ENCODE measurements at regions not wholly inside any gene's neighbourhood (a gene's known extent, or its start where the extent isn't known, plus 50 kb on each side); places are given as distances from the start of the nearest gene placed in this dataset.
"Not testable (repeated sequence)": the region's sequence is repeated elsewhere in the genome, so short reads cannot be mapped to it uniquely, and the experiment has no call there.

DNA sequence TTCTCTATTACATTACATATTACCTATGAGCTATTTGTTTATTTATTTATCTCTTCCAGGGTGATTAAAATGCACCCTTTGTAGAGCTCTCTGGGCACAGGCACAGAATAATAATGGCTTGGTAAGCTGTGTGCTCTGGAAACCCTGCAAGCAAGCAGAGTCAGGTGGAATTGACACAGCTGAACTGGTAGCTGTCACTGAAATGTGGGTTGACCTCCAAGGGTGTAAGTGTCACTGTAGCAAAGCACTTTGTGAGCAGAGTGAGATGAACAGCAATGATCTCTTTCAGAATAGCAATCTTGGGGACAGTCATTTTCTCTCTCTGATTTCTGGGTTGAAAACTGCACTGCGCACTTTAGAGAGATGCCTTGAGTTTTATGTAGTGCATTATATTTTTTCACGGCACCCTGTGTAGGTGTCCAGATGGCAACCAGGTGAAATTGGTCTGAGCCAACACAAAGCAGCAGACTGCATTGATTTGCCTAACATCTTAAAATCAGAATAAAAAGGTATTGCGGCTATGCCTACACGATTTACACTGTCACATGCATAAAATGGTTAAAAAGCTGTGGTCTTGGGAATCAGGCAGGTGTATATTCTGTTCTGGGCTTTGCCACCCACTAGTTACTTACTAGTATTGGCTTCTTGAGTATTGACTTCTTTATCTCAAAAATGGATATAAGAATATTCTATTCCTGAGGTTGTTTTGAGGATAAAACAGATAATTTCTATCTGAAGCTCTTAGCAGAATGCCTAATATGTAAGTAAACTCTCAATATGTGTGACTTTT lies 450.3 kb downstream of the RAPGEF2 start:
- DNase-seq: no peak

DNA sequence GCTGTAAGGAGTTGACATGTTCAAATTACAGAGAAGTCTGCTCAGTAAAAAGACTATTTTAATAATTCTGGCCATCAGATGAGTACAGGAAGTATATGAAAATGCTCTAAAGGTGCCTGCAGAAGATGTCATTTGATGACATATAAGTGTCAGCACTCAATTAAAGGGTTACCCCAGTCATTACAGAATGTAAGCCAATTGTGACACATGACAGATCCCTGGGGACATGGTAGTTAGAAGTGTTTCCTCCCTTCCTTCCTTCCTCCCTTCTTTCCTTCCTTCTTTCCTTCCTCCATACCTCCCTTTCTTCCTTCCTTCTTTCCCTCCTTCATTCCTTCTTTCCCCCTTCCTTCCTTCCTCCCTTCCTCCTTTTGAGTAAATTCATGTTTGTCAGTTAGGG lies 453.0 kb downstream of the RAPGEF2 start:
- DNase-seq: no peak

DNA sequence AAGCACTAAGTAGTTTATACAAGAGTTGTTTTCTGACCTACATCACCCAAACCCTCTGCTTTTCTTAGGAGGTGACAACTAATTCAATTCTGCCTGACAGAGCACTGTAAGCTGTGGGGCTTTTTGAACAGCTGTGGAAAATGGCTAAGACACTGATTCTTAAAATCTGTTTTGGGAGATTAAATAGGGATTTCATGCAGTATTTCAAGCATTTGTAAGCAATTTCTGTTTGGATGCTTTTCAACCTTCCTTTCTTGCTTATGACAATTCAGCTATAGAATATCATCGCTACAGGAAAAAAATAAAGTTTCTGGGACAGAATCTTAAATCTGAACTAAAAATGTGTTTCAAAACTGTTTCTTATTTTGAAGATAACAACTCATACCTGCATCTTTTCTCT lies 459.5 kb downstream of the RAPGEF2 start:
- no peak for DNase-seq

DNA sequence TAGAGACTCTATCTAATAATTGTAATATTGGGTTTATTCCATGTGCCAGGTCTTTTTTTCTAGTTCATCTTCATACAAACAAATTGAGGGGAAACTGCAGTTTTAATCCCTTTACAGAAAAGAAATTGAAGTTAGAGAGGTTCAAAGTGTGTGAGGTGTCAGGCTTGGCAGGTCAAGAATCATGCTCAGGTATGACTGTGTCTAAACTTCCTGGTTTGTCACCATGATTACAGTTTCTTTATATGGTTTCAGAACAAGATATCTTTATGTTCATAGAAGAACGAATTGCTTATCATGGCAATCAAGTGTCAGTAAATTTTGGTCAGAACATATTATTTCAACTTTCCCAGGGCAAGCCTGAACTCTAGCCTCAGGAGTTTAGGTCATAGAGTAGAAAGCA lies 460.4 kb downstream of the RAPGEF2 start:
- DNase-seq: no peak

DNA sequence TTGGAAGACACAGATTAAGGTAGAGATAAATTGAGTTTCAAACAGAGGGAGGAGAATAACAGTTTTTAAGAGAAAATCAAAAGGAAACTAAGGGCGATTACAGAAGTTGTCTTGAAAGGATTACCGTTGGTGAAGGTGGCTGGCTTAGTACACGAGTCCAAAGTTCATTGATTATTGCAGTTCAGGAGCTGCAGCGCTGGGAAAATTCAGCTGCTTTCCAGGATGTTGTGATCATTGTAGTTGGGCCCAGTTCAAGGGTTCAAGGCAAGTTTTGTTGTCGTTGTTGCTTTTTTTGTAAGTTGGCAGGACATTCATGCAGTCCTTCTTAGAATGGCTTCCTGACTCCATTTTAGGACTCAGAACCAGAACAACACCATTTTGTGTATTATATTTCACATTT lies 461.7 kb downstream of the RAPGEF2 start:
- DNase-seq: no peak

DNA sequence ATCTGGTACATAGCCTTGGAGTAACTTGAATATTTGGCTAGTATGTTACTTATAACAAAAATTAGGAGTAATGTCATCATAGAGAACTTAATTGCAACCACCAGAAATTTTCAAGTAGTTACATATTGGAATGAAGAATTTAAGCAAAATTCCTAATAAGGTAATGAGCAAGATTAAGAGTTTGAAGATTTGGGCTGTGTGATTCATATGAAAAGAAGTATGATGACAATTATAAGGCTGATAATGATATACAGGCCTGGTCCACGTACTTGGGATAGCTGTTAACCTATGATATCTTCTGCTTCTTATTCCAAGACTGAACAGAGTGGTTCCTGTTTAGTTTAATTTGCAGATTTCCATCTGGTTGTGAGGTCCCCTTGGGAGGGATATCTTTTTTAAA lies 463.9 kb downstream of the RAPGEF2 start:
- DNase-seq: no peak

DNA sequence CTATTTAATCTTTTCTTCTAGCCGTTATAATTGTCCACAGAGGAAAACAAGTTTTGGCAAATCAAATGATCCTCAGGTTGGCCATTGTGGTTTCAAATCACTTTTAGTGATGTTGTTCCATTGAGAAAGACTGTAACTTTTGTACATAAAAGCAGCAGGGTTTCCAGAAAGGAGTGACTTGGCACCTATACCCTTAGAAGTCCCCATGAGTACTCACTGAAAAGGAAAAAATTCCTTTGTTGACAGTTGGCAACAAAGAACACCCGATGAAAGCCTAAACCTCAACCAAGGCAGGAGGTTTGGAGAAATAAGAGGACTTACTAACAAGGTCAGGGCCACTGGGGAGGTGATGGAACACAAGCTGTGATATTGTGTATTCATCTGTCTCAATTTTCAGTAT lies 474.4 kb downstream of the RAPGEF2 start:
- no peak for DNase-seq

DNA sequence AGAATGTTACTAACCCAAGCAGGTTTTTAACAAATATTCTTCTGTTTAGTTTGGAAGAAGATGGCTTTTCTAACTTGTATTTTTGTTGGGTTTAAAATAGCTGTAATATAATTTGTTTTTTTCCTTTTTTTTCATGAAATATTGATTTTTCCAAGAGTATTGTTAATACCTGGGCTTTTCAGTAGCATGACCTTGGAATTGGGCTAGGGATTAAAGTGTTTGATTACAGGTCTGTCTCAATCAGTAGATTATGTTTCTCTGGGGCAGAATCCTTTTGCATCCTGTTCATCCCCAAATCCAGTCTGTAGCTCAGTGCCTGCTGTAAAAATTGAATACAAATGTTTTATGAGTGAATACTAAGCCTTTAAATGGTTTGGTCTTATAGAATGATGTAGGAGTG lies 479.8 kb downstream of the RAPGEF2 start:
- no peak for DNase-seq

DNA sequence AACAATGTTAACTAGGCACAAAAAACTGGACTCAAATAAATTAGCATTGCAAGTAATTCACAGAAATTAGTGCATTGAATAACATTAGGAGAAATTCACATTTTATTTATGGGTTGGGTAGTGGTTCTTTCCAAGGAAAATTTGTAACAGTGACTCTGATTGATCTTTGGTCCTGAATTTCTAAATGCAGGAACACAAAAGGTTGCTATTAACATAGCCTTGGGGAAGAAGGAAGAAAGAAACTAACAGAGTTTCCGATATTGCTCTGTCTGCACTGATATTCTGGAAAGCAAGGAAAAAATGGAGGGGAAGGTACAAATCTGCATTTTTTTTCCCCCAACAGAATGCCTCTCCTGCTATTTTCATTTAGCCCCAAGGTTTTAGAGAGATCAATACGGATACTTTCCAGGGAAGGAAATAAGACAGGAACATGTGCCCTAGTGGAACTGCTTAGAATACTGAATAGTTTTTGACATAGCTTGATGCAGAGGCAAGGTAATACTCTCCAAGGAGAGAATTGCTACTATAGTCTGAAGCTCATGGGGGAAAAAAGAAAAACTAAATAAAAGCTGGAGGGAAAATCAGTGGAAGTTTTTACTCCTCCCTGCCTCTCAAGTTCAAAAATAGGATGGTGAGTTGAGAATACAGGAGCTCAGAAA lies 490.1 kb downstream of the RAPGEF2 start:
- DNase-seq: no peak

DNA sequence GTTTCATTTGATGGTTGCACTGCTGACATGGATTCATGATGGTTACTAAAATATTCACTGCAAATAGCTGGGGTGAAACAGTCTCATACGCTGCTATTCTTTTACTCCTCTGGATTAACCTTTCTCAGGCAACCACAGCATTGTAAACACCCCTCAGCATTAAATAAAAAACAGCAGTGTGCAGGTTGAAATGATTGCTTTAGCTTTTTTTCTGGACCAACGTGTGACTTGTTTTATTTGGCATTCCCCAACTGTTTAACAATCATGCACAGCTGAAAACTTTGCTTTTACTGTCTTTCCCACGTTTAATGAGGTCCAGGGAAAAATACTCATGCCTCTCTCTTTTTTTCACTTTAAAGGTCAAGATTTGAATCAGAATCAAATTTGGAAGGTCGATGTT lies 490.8 kb downstream of the RAPGEF2 start:
- DNase-seq: no peak

DNA sequence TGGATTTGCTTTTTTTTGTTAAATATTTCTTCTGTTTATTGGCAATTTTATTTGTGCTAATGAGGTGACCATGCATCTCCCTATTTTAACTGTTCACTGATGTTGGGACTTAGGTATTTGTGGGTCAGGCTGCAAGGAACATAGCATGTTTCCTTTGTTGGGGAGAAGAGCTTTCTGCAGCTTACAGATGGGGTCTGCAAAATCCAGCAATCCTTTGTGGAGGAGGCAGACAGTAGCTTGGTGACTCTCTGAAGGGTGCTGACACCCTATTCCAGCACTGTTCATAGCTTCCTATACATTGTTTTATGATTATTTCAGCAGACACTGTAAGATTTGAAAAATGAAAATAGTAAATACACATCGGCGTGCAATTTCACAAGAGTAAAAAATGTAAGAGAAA lies 491.7 kb downstream of the RAPGEF2 start:
- no peak for DNase-seq

DNA sequence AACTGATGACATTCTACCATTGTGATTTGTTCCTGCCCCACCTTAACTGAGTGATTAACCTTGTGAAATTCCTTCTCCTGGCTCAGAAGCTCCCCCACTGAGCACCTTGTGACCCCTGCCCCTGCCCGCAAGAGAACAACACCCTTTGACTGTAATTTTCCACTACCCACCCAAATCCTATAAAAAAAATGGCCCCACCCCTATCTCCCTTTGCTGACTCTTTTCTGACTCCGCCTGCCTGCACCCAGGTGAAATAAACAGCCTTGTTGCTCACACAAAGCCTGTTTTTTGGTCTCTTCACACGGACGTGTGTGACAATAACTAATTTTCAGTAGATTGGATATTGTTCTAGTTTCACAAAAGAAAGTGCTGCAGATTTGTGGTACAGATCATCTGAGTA lies 492.2 kb downstream of the RAPGEF2 start:
- DNase-seq: not testable (repeated sequence)

DNA sequence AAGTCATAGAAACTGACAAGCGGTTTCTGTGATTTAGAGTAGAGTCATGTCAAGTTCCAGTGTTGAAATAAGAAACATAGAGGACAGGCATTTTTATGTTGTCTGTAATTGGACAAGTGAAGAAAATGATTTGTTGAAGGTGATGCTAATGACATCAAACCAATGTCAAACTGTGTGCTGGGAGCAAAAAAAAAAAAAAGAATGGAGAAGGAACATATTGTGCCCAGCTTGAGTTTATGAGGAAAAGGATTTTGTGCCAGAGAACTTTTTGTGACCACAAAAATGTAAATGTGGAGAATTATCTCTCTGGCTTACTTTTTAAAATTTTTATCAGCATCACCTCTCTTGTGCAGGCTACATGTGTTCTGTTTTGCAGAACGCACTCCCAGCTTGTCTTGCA lies 495.7 kb downstream of the RAPGEF2 start:
- DNase-seq: no peak

DNA sequence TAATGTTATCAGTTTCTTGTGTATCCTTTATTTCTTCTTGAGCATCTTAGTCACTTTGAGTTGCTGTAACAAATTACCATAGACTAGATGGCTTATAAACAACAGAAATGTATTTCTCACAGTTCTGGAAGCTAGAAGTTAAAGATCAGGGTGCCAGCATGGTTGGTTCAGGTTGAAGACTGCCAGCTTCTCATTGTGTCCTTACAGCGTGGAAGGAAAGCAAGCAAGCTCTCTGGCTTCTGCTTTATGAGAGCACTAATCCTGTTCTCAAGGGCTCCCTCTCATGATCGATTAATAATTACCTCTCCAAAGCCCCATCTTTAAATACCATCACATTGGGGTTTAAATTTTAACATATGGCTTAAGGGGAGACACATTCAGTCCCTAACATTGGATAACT lies 497.2 kb downstream of the RAPGEF2 start:
- DNase-seq: no peak

DNA sequence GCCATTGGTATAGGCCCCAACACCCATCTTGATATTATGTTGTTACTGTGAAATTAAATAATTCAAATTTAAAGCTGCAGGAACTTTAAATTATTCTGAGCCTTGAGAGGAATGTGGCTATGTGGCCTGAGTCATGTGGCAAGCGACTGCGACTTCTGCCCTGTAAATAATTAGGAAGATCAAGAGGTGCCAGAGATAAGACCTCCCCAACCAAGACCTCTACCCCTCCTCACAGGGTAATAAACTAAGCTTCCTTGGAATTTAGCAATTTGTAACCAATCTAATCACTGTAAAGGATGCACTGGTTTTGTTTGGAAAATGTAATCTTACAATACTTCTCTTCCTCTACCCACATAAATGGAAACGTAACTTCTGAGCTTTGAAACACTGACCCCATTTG lies 501.9 kb downstream of the RAPGEF2 start:
- no peak for DNase-seq

DNA sequence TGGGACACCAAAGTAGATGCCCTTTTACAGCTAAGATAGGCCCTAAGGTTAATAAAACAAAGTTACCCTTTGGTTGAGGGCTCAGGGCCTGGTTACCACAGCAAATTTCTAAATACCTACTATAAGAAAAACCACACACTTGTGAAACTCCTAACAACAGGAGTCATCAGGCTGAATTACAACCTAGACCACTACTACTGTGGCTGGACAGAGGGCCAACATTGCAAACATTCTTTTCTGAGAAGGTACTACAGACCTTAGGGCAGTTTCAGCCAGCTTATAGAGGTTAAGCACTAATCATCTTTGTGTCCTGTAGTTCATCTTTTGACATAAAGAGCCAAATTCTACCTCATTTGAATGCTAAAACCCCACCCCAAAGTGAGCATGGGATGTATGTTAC lies 504.0 kb downstream of the RAPGEF2 start:
- DNase-seq: no peak

DNA sequence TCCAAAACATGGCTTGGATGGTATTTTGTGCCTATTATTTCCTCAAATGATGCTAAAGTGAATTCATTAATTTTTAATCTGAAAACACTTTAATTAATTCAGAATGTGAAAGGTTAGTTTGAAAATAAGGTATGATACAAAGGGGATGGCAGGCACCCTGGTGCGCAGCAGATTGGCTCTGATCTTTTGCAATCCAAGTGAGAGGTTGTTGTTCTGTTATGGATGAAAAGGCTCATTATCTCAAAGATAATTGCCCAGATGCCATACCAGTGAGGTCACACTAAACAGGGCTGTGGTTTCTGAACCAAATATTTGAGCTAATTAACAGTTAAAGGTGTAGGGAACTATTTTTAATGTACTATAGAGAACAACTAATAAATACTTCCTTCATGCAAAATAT lies 504.9 kb downstream of the RAPGEF2 start:
- DNase-seq: no peak

DNA sequence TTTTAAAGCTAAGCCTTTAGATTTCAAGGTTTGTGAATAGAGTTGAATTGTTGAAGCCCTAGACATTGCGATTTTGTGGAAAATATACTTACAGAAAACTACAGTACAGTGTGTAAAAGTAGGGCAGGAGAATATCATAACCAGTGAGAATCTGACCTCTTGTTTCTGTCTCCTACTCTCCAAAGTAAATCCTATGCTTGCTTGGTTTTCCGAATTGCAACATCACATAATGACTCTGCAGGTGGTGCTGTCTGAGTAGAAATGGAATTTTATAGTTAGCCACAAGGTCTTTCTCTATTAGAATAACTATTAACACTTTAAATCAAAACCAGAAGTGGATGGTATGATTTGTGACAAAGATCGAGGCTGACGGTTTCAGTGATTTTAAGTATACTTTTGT lies 505.6 kb downstream of the RAPGEF2 start:
- no peak for DNase-seq

DNA sequence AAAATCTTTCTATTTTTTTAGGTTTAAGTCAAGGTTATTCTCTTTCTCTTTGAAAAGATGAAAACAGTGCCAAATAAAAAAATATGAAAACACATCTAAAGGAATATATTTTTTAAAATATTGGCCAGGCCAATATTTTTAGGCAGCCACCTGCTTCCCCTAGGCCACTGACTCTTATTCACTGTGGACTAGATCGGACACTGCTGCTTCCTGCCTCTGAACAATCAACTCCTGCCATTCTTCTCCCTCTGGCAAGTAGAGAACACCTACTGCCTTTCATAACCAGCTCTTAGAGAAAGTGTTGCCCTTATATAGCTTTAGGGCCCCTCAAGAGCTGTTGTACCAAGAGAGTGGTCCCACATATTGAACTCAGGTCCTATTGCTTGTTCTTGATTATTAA lies 529.2 kb downstream of the RAPGEF2 start:
- no peak for DNase-seq

DNA sequence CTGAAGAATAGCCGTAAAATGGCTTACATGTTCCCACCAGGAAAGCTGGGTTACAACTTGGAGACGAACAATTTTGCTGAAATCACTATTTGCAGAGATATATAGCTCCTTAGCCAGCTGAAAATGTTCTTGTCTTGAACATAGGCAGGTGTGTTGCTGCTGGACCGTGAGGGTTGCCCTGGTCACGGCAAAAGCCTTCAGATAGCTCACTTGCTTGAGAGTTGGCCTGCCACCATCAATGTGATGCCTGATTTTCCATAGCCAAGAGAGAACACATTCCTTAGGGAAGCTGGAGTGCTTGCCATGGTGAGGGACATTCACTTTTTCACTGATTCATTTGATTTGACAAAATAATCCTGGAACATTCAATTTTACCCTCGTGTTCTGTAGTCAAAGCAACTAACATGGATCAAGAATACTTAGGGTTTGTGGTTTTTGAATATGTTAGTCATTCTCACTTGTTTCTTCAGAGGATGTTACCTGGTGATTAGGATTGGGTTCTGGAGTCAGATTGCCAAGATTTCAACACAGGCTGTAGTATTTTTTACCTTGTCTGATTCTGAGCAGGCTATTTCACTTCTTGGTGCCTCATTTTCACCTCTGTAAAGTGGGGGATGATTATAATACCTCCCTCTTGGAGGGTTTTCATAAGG lies 536.9 kb downstream of the RAPGEF2 start:
- DNase-seq: no peak

DNA sequence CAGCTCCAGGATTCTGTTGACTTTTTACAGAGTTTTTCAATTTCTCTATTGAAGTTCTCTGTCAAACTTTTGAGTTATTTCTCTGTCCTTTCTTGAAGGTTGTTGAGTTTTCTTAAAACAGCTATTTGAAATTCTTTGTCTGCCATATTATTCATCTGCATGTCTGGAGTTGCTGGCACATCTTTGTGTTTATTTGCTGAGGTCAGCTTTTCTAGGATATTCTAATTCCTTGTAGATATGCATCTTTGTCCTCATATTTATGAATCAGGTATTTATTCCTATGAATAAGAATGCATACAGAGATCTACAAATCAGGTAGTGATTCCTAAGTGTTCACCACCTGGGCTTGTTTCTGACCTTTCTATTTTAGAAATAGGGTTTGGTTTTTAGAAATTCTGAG lies 546.4 kb downstream of the RAPGEF2 start:
- no peak for DNase-seq

DNA sequence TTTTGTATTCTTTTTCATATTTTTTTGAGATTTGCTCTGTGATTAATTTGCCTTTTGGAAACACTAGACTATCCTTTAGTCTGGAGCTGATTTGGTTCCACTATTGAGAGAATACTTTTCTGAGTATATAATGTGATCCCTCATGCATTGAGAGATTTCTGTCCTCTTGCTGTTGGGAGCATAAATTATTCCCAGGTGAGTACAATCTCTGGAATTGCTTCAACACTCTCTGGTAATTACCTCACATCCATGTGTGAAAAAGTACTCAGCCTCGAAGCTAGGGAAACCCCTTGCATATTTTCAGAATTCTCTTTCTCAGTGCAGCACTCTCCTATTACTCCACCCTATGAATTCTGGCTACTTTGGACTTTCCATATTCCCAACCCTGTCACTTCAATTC lies 550.0 kb downstream of the RAPGEF2 start:
- no peak for DNase-seq

DNA sequence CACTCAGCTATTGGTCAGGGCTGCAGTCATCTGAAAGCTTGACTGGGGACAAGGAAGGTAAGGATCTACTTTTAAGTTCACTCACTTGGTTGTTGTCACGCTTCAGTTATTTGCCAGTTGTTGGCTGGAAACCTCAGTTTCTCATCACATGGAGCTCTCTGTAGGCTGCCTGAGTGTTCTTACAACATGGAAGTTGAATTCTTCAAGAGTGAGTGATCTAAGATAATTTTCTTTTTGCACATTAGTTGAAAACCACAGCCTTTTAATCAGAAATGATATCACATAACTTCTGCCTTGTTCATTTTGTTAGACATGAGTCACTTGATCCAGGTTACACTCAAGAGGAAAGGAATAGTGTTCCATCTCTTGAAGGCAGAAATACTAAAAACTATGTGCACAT lies 552.7 kb downstream of the RAPGEF2 start:
- no peak for DNase-seq

DNA sequence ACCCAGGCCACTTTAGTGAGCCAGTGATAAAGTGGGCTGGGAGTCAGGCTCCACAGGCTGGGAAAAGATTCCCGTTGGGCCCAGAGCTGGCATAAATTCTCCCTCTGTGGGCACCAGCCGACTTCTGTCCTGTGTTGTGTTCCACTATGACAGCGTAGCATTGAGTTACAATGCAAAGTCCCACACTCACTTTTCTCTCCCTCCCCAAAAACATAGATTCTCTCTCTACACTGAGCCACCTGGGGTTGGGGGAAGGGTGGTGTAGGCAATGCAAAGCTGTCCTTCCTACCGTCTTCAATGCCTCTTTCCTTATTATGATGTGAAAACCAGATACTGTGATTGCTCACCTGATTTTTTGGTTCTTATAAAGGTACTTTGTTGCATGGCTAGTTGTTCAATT lies 566.2 kb downstream of the RAPGEF2 start:
- no peak for DNase-seq
